Neural cell (in vitro differentiated cells): ENCODE measurements at regions not wholly inside any gene's neighbourhood (a gene's known extent, or its start where the extent isn't known, plus 50 kb on each side); places are given as distances from the start of the nearest gene placed in this dataset.

Experiments used
- H2AFZ ChIP-seq: fragments of 200-600, 300-800 bp; sonication (generic), shearing (Covaris generic); 2 replicates; pipeline ENCODE4 v1.6.0; 2014; ENCODE audit warnings: low read depth, mild to moderate bottlenecking, antibody characterized with exemption, low read length, moderate library complexity
- H3F3A ChIP-seq: fragments of 200-600 bp; shearing (Covaris generic); 2 replicates; pipeline ENCODE4 v1.6.1; 2016; ENCODE audit warnings: mild to moderate bottlenecking, moderate library complexity, mixed read lengths, antibody characterized with exemption, low read length; ENCODE audit not compliant: insufficient read depth, poor library complexity, severe bottlenecking
- H3K27ac ChIP-seq: fragments of 200-600, 300-800 bp; sonication (generic), shearing (Covaris generic); 2 replicates; pipeline ENCODE4 v1.5.1; 2014; ENCODE audit warnings: mild to moderate bottlenecking, low read length, moderate library complexity
- H3K27me3 ChIP-seq: fragments of 300-800, 200-600 bp; sonication (generic), shearing (Covaris generic); 2 replicates; pipeline ENCODE4 v1.6.0; 2014; ENCODE audit warnings: mild to moderate bottlenecking, low read depth, low read length, moderate library complexity; ENCODE audit not compliant: insufficient read depth
- H3K36me3 ChIP-seq: fragments of 300-800, 200-600 bp; sonication (generic), shearing (Covaris generic); 2 replicates; pipeline ENCODE4 v1.5.1; 2014; ENCODE audit warnings: mild to moderate bottlenecking, antibody characterized with exemption, low read length, moderate library complexity; ENCODE audit not compliant: insufficient read depth
- H3K4me2 ChIP-seq: fragments of 300-800, 200-600 bp; sonication (generic), shearing (Covaris generic); 2 replicates; pipeline ENCODE4 v1.6.0; 2014; ENCODE audit warnings: mild to moderate bottlenecking, low read length
- H3K4me3 ChIP-seq: fragments of 300-800, 200-600 bp; sonication (generic), shearing (Covaris generic); 2 replicates; pipeline ENCODE4 v1.5.1; 2014; ENCODE audit warnings: mild to moderate bottlenecking, low read length, moderate library complexity
- H3K79me2 ChIP-seq: fragments of 200-600 bp; shearing (Covaris generic); replicated peaks from 2 replicates; pipeline ENCODE4 v1.6.0; 2014; ENCODE audit warnings: mild to moderate bottlenecking, low read length, moderate library complexity; ENCODE audit not compliant: insufficient read depth
- H3K9ac ChIP-seq: fragments of 300-800, 200-600 bp; sonication (generic), shearing (Covaris generic); 2 replicates; pipeline ENCODE4 v1.6.1; 2016; ENCODE audit warnings: mild to moderate bottlenecking, low read length, mixed read lengths
- H3K9me2 ChIP-seq: fragments of 200-600 bp; shearing (Covaris generic); 2 replicates; pipeline ENCODE4 v1.6.1; 2016; ENCODE audit warnings: mild to moderate bottlenecking, low read length, mixed read lengths; ENCODE audit not compliant: insufficient read depth
- H3K9me3 ChIP-seq: fragments of 200-600, 300-800 bp; sonication (generic), shearing (Covaris generic); 2 replicates; pipeline ENCODE4 v1.6.1; 2016; ENCODE audit warnings: mild to moderate bottlenecking, mixed run types, low read length, moderate library complexity, mixed read lengths
- H4K20me1 ChIP-seq: fragments of 200-600 bp; shearing (Covaris generic); 2 replicates; pipeline ENCODE4 v1.6.1; 2016; ENCODE audit warnings: mild to moderate bottlenecking, mixed run types; ENCODE audit not compliant: insufficient read depth
- EP300 ChIP-seq: fragments of 450-650 bp; conservative IDR thresholded peaks from 2 replicates; pipeline ENCODE4 v1.6.1; 2014; ENCODE audit warnings: antibody characterized with exemption, mild to moderate bottlenecking, moderate library complexity; ENCODE audit not compliant: poor library complexity, severe bottlenecking
- EZH2 ChIP-seq: fragments of 200-600, 300-800 bp; shearing (Covaris generic), sonication (generic); IDR thresholded peaks from 2 replicates; pipeline ENCODE4 v1.6.1; 2014; ENCODE audit warnings: antibody characterized with exemption, low read length, borderline replicate concordance, mild to moderate bottlenecking; ENCODE audit not compliant: insufficient read depth, poor library complexity, severe bottlenecking
- MXI1 ChIP-seq: fragments of 450-650 bp; conservative IDR thresholded peaks from 2 replicates; pipeline ENCODE4 v1.6.1; 2014; ENCODE audit warnings: antibody characterized with exemption, mild to moderate bottlenecking; ENCODE audit not compliant: poor library complexity, severe bottlenecking
- POLR2AphosphoS5 ChIP-seq: IDR thresholded peaks from 2 replicates; pipeline ENCODE4 v1.6.1; 2012
- RAD21 ChIP-seq: fragments of 450-650 bp; conservative IDR thresholded peaks from 2 replicates; pipeline ENCODE4 v1.6.1; 2014; ENCODE audit warnings: antibody characterized with exemption, mild to moderate bottlenecking, moderate library complexity
- REST ChIP-seq: IDR thresholded peaks from 2 replicates; pipeline ENCODE4 v1.6.1; 2012; ENCODE audit warnings: borderline replicate concordance
- SMC3 ChIP-seq: fragments of 450-650 bp; conservative IDR thresholded peaks from 2 replicates; pipeline ENCODE4 v1.6.1; 2014; ENCODE audit warnings: antibody characterized with exemption, mild to moderate bottlenecking, moderate library complexity; ENCODE audit not compliant: poor library complexity
- TAF1 ChIP-seq: IDR thresholded peaks from 2 replicates; pipeline ENCODE4 v1.6.1; 2012; ENCODE audit warnings: low read depth
- TF ChIP-seq, protein P1 (sequence below): fragments of 450-650 bp; IDR thresholded peaks from 2 replicates; pipeline ENCODE4 v1.5.1; 2014; ENCODE audit warnings: antibody characterized with exemption, mild to moderate bottlenecking, moderate library complexity; ENCODE audit not compliant: poor library complexity, severe bottlenecking

DNA sequence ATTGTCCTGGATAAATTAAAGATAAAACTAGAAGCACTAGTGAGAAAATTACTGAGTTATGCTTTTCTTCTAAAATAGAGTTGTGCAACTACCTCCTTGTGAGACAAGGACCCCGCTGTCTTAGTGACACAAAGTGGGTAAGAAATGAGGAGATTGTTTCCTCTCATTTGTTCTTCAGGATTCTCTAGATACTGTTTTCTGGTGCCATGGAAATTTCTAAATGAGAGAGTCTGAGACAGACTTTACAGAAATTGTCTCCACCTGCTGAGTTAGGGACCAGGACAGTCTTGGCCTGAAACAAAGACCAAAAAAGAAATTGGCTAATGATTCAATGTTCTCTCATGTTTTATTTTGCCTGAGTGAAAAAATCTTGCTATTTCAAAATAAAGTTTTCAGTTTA lies 427.5 kb downstream of the TUSC7 start:
- TF ChIP-seq, protein P1, sequence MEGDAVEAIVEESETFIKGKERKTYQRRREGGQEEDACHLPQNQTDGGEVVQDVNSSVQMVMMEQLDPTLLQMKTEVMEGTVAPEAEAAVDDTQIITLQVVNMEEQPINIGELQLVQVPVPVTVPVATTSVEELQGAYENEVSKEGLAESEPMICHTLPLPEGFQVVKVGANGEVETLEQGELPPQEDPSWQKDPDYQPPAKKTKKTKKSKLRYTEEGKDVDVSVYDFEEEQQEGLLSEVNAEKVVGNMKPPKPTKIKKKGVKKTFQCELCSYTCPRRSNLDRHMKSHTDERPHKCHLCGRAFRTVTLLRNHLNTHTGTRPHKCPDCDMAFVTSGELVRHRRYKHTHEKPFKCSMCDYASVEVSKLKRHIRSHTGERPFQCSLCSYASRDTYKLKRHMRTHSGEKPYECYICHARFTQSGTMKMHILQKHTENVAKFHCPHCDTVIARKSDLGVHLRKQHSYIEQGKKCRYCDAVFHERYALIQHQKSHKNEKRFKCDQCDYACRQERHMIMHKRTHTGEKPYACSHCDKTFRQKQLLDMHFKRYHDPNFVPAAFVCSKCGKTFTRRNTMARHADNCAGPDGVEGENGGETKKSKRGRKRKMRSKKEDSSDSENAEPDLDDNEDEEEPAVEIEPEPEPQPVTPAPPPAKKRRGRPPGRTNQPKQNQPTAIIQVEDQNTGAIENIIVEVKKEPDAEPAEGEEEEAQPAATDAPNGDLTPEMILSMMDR = no peak
- TF ChIP-seq MXI1 (no peak), RAD21 (no peak), SMC3 (no peak), EP300 (no peak), REST (no peak), POLR2AphosphoS5 (no peak), EZH2 (no peak), TAF1 (no peak)
- Histone ChIP-seq H3K4me3 (no peak overlapping the region), H3K4me2 (no peak overlapping the region), H3F3A (no peaks in the 10 kb centered on the region), H3K9me2 (no peaks in the 10 kb centered on the region), H3K27ac (peak overlapping the region; percentile 75), H3K36me3 (no peaks in the 10 kb centered on the region), H3K27me3 (no peaks in the 10 kb centered on the region), H3K9ac (no peak overlapping the region), H2AFZ (no peak overlapping the region), H3K9me3 (no peaks in the 10 kb centered on the region), H3K79me2 (no peaks in the 10 kb centered on the region), H4K20me1 (no peaks in the 10 kb centered on the region)

- Histone ChIP-seq H3K9ac (no peak overlapping the region), H3K79me2 (no peaks in the 10 kb centered on the region), H3K4me3 (no peak overlapping the region), H3K27me3 (no peaks in the 10 kb centered on the region), H3K9me3 (no peaks in the 10 kb centered on the region), H4K20me1 (no peaks in the 10 kb centered on the region), H3K27ac (no peak overlapping the region), H3F3A (no peaks in the 10 kb centered on the region), H3K4me2 (no peak overlapping the region), H3K36me3 (no peaks in the 10 kb centered on the region), H3K9me2 (no peaks in the 10 kb centered on the region), H2AFZ (no peak overlapping the region)
- TF ChIP-seq EZH2 (no peak), RAD21 (no peak), SMC3 (no peak), MXI1 (no peak), TAF1 (no peak), EP300 (no peak), POLR2AphosphoS5 (no peak), REST (no peak)
- TF ChIP-seq, protein P1 = no peak
Measured at GRCh38 chr3:117139681-117140080, 430.1 kb downstream of the TUSC7 start.
